ENCODE measurements at regions not wholly inside any gene's neighbourhood (a gene's known extent, or its start where the extent isn't known, plus 50 kb on each side); places are given as distances from the start of the nearest gene placed in this dataset.
"Not testable (repeated sequence)": the region's sequence is repeated elsewhere in the genome, so short reads cannot be mapped to it uniquely, and the experiment has no call there.

- DNase-seq (ENCODE audit: low spot score in 2 of 2), result no peak
- no peak overlapping the region for H3K4me3 ChIP-seq (ENCODE audit: low read depth, poor library complexity, severe bottlenecking)
- intact Hi-C loops (cut with DNase I; ENCODE audit: low total_unique reads), result no loop called here
- 86 to 88% methylated on average over 4 of the region's 4 CpGs for WGBS, 2 donors
- no peak for TF ChIP-seq POLR2A (IDR thresholded peaks at IDR 0.05)
- no peak for TF ChIP-seq CTCF (IDR thresholded peaks at IDR 0.05)
Observed at GRCh38 chr4:79682161-79682560, 274.1 kb upstream of the GK2 start.

- intact Hi-C loops (cut with DNase I; ENCODE audit: low total_unique reads), result no loop called here
- 86 to 100% methylated on average over 1 of the region's 1 CpG for WGBS, 2 donors
- DNase-seq (ENCODE audit: low spot score in 2 of 2), result no peak
- no peak overlapping the region for H3K4me3 ChIP-seq (ENCODE audit: low read depth, poor library complexity, severe bottlenecking)
- TF ChIP-seq CTCF (IDR thresholded peaks at IDR 0.05), result no peak
- no peak for TF ChIP-seq POLR2A (IDR thresholded peaks at IDR 0.05)
Observed at GRCh38 chr4:79679859-79680258, 271.8 kb upstream of the GK2 start.

GRCh38 chr4:79678472-79679202 lies 270.6 kb upstream of the GK2 start:
- H3K4me3 ChIP-seq (ENCODE audit: low read depth, poor library complexity, severe bottlenecking), result no peak overlapping the region
- WGBS, 2 donors, result 42 to 50% methylated on average over 4 of the region's 4 CpGs
- intact Hi-C loops (cut with DNase I; ENCODE audit: low total_unique reads), result no loop called here
- TF ChIP-seq POLR2A (IDR thresholded peaks at IDR 0.05) (no peak), CTCF (IDR thresholded peaks at IDR 0.05) (no peak)
- DNase-seq (ENCODE audit: low spot score in 2 of 2), result no peak

GRCh38 chr4:79676705-79677104 lies 268.7 kb upstream of the GK2 start:
- no peak for DNase-seq (ENCODE audit: low spot score in 2 of 2)
- intact Hi-C loops (cut with DNase I; ENCODE audit: low total_unique reads), result no loop called here
- TF ChIP-seq POLR2A (IDR thresholded peaks at IDR 0.05), result no peak
- no peak for TF ChIP-seq CTCF (IDR thresholded peaks at IDR 0.05)
- H3K4me3 ChIP-seq (ENCODE audit: low read depth, poor library complexity, severe bottlenecking), result no peak overlapping the region
- WGBS, 2 donors, result 52 to 57% methylated on average over 2 of the region's 2 CpGs

GRCh38 chr4:79674906-79675305 lies 266.9 kb upstream of the GK2 start:
- intact Hi-C loops (cut with DNase I; ENCODE audit: low total_unique reads); H3K4me3 ChIP-seq (ENCODE audit: low read depth, poor library complexity, severe bottlenecking); DNase-seq (ENCODE audit: low spot score in 2 of 2): not testable (repeated sequence)
- WGBS, 2 donors, result 92 to 93% methylated on average over 4 of the region's 4 CpGs

- TF ChIP-seq POLR2A (IDR thresholded peaks at IDR 0.05) (no peak), CTCF (IDR thresholded peaks at IDR 0.05) (no peak)
- 84 to 87% methylated on average over 3 of the region's 3 CpGs for WGBS, 2 donors
Observed at GRCh38 chr4:79673898-79674297, 265.9 kb upstream of the GK2 start.

More at GRCh38 chr4:79673898-79674297, 265.9 kb upstream of the GK2 start:
- intact Hi-C loops (cut with DNase I; ENCODE audit: low total_unique reads), result no loop called here
- H3K4me3 ChIP-seq (ENCODE audit: low read depth, poor library complexity, severe bottlenecking), result no peak overlapping the region
- no peak for DNase-seq (ENCODE audit: low spot score in 2 of 2)
